ENCODE measurements at regions not wholly inside any gene's neighbourhood (a gene's known extent, or its start where the extent isn't known, plus 50 kb on each side); places are given as distances from the start of the nearest gene placed in this dataset.

DNA sequence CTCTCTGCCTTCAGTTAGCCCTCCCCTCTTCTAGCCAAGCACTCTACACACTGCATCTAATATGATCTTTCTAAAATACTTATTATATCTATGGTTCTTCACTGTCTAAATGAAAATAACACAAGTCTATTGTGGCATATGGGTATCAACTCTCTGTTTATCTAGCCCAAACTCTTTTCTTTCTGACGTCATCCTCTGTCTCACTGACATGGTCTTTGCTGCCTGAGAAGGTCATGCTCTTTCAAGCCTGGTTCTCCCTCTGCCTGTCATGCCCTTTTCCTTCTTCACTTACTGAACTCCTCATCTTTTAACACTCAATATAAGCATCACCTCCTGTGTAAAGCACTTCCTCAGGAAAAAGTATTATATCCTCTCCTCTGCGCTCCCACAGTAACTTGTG, 672.2 kb upstream of the CT83 start:
- Histone ChIP-seq H3K9ac (ENCODE audit: low read length) (no peak overlapping the region), H4K8ac (ENCODE audit: low read length) (no peak overlapping the region), H3K4ac (ENCODE audit: low read depth in 1 of 2, low read length in 2 of 2) (no peak overlapping the region), H3K27me3 (ENCODE audit: control insufficient read depth in 1 of 2, insufficient read depth in 1 of 2, low read length in 2 of 2) (no peaks in the 10 kb centered on the region), H3K9me3 (ENCODE audit: control insufficient read depth, low read length) (no peaks in the 10 kb centered on the region), H3K23ac (ENCODE audit: low read length in 2 of 2) (no peak overlapping the region), H3K4me3 (ENCODE audit: insufficient read depth in 1 of 2, low read depth in 1 of 2, low read length in 2 of 2) (no peak overlapping the region), H3K4me1 (ENCODE audit: control insufficient read depth, insufficient read depth, low read depth, low read length) (no peaks in the 10 kb centered on the region), H2AK5ac (ENCODE audit: low read length, severe bottlenecking) (no peak overlapping the region), H2BK120ac (ENCODE audit: low read depth, low read length) (no peak overlapping the region), H2AFZ (ENCODE audit: low read depth, low read length) (no peak overlapping the region), H2BK15ac (ENCODE audit: low read depth, poor library complexity, severe bottlenecking) (no peak overlapping the region), H3K79me1 (replicated peaks; ENCODE audit: low read length, poor library complexity, severe bottlenecking) (no peaks in the 10 kb centered on the region), H3K4me2 (ENCODE audit: low read length, poor library complexity, severe bottlenecking) (no peak overlapping the region), H3K27ac (ENCODE audit: low read length, poor library complexity, severe bottlenecking) (no peak overlapping the region), H2BK12ac (ENCODE audit: low read length in 2 of 2) (no peak overlapping the region), H3K36me3 (ENCODE audit: control insufficient read depth in 1 of 2, insufficient read depth in 2 of 2, low read depth in 1 of 2, low read length in 2 of 2) (no peaks in the 10 kb centered on the region), H3K14ac (ENCODE audit: low read length in 2 of 2) (no peak overlapping the region), H3K18ac (ENCODE audit: low read depth in 1 of 2, low read length in 2 of 2) (no peak overlapping the region), H4K91ac (ENCODE audit: low read length) (no peak overlapping the region), H2BK5ac (ENCODE audit: low read depth, low read length, poor library complexity, severe bottlenecking) (no peak overlapping the region)
- 34% methylated on average over 1 of the region's 2 CpGs for WGBS
- no peak for DNase-seq

DNA sequence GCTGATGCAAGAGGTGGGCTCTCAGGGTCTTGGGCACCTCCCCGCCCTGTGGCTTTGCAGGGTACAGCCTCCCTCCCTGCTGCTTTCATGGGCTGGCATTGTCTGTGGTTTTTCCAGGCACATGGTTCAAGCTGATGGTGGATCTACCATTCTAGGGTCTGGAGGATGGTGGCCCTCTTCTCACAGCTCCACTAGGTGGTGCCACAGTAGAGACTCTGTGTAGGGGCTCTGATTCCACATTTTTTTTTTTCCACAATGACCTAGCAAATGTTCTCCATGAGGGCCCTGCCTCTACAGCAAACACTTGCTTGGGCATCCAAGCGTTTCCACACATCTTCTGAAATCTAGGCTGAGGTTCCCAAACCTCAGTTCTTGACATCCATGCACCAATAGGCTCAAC, 657.9 kb upstream of the CT83 start:
- no peak overlapping the region for H2AK5ac ChIP-seq (ENCODE audit: low read length, severe bottlenecking)
- H3K4me1 ChIP-seq (ENCODE audit: control insufficient read depth, insufficient read depth, low read depth, low read length) = no peaks in the 10 kb centered on the region
- no peak overlapping the region for H2BK5ac ChIP-seq (ENCODE audit: low read depth, low read length, poor library complexity, severe bottlenecking)
- H3K4ac ChIP-seq (ENCODE audit: low read depth in 1 of 2, low read length in 2 of 2) = no peak overlapping the region
- H2AFZ ChIP-seq (ENCODE audit: low read depth, low read length) = no peak overlapping the region
- H3K4me3 ChIP-seq (ENCODE audit: insufficient read depth in 1 of 2, low read depth in 1 of 2, low read length in 2 of 2) = no peak overlapping the region
- WGBS = 60% methylated on average over 2 of the region's 2 CpGs
- no peak overlapping the region for H4K8ac ChIP-seq (ENCODE audit: low read length)
- H3K4me2 ChIP-seq (ENCODE audit: low read length, poor library complexity, severe bottlenecking) = no peak overlapping the region
- no peak overlapping the region for H3K27ac ChIP-seq (ENCODE audit: low read length, poor library complexity, severe bottlenecking)
- H3K9me3 ChIP-seq (ENCODE audit: control insufficient read depth, low read length) = no peaks in the 10 kb centered on the region
- H3K18ac ChIP-seq (ENCODE audit: low read depth in 1 of 2, low read length in 2 of 2) = no peak overlapping the region
- H3K36me3 ChIP-seq (ENCODE audit: control insufficient read depth in 1 of 2, insufficient read depth in 2 of 2, low read depth in 1 of 2, low read length in 2 of 2) = no peaks in the 10 kb centered on the region
- H4K91ac ChIP-seq (ENCODE audit: low read length) = no peak overlapping the region
- H2BK15ac ChIP-seq (ENCODE audit: low read depth, poor library complexity, severe bottlenecking) = no peak overlapping the region
- H3K79me1 ChIP-seq (replicated peaks; ENCODE audit: low read length, poor library complexity, severe bottlenecking) = no peaks in the 10 kb centered on the region
- no peaks in the 10 kb centered on the region for H3K27me3 ChIP-seq (ENCODE audit: control insufficient read depth in 1 of 2, insufficient read depth in 1 of 2, low read length in 2 of 2)
- H2BK12ac ChIP-seq (ENCODE audit: low read length in 2 of 2) = no peak overlapping the region
- H3K9ac ChIP-seq (ENCODE audit: low read length) = no peak overlapping the region
- no peak overlapping the region for H2BK120ac ChIP-seq (ENCODE audit: low read depth, low read length)
- H3K23ac ChIP-seq (ENCODE audit: low read length in 2 of 2) = no peak overlapping the region
- no peak for DNase-seq
- no peak overlapping the region for H3K14ac ChIP-seq (ENCODE audit: low read length in 2 of 2)

- Histone ChIP-seq H3K4me3 (ENCODE audit: insufficient read depth in 1 of 2, low read depth in 1 of 2, low read length in 2 of 2) (no peak overlapping the region), H3K79me1 (replicated peaks; ENCODE audit: low read length, poor library complexity, severe bottlenecking) (no peaks in the 10 kb centered on the region), H3K9me3 (ENCODE audit: control insufficient read depth, low read length) (peaks cover 40% of the 10 kb centered on the region), H3K27me3 (ENCODE audit: control insufficient read depth in 1 of 2, insufficient read depth in 1 of 2, low read length in 2 of 2) (no peaks in the 10 kb centered on the region), H3K36me3 (ENCODE audit: control insufficient read depth in 1 of 2, insufficient read depth in 2 of 2, low read depth in 1 of 2, low read length in 2 of 2) (no peaks in the 10 kb centered on the region), H3K4me1 (ENCODE audit: control insufficient read depth, insufficient read depth, low read depth, low read length) (no peaks in the 10 kb centered on the region), H3K4ac (ENCODE audit: low read depth in 1 of 2, low read length in 2 of 2) (no peak overlapping the region), H2BK15ac (ENCODE audit: low read depth, poor library complexity, severe bottlenecking) (no peak overlapping the region), H3K14ac (ENCODE audit: low read length in 2 of 2) (no peak overlapping the region), H2BK120ac (ENCODE audit: low read depth, low read length) (no peak overlapping the region), H2BK5ac (ENCODE audit: low read depth, low read length, poor library complexity, severe bottlenecking) (no peak overlapping the region), H4K91ac (ENCODE audit: low read length) (no peak overlapping the region), H3K23ac (ENCODE audit: low read length in 2 of 2) (no peak overlapping the region), H2BK12ac (ENCODE audit: low read length in 2 of 2) (no peak overlapping the region), H3K18ac (ENCODE audit: low read depth in 1 of 2, low read length in 2 of 2) (no peak overlapping the region), H2AK5ac (ENCODE audit: low read length, severe bottlenecking) (no peak overlapping the region), H2AFZ (ENCODE audit: low read depth, low read length) (no peak overlapping the region), H3K27ac (ENCODE audit: low read length, poor library complexity, severe bottlenecking) (no peak overlapping the region), H4K8ac (ENCODE audit: low read length) (no peak overlapping the region), H3K4me2 (ENCODE audit: low read length, poor library complexity, severe bottlenecking) (no peak overlapping the region), H3K9ac (ENCODE audit: low read length) (no peak overlapping the region)
- no peak for DNase-seq
Measured at GRCh38 chrX:117096528-117096927, 633.8 kb upstream of the CT83 start.

- Histone ChIP-seq H3K27me3 (ENCODE audit: control insufficient read depth in 1 of 2, insufficient read depth in 1 of 2, low read length in 2 of 2) (no peaks in the 10 kb centered on the region), H3K9ac (ENCODE audit: low read length) (no peak overlapping the region), H2AK5ac (ENCODE audit: low read length, severe bottlenecking) (no peak overlapping the region), H4K8ac (ENCODE audit: low read length) (no peak overlapping the region), H3K9me3 (ENCODE audit: control insufficient read depth, low read length) (peaks cover 40% of the 10 kb centered on the region), H3K4me3 (ENCODE audit: insufficient read depth in 1 of 2, low read depth in 1 of 2, low read length in 2 of 2) (no peak overlapping the region), H2BK5ac (ENCODE audit: low read depth, low read length, poor library complexity, severe bottlenecking) (no peak overlapping the region), H3K36me3 (ENCODE audit: control insufficient read depth in 1 of 2, insufficient read depth in 2 of 2, low read depth in 1 of 2, low read length in 2 of 2) (no peaks in the 10 kb centered on the region), H3K4me2 (ENCODE audit: low read length, poor library complexity, severe bottlenecking) (no peak overlapping the region), H2BK120ac (ENCODE audit: low read depth, low read length) (no peak overlapping the region), H2BK12ac (ENCODE audit: low read length in 2 of 2) (no peak overlapping the region), H3K79me1 (replicated peaks; ENCODE audit: low read length, poor library complexity, severe bottlenecking) (no peaks in the 10 kb centered on the region), H2BK15ac (ENCODE audit: low read depth, poor library complexity, severe bottlenecking) (no peak overlapping the region), H3K14ac (ENCODE audit: low read length in 2 of 2) (no peak overlapping the region), H3K27ac (ENCODE audit: low read length, poor library complexity, severe bottlenecking) (no peak overlapping the region), H3K4me1 (ENCODE audit: control insufficient read depth, insufficient read depth, low read depth, low read length) (no peaks in the 10 kb centered on the region), H3K18ac (ENCODE audit: low read depth in 1 of 2, low read length in 2 of 2) (no peak overlapping the region), H4K91ac (ENCODE audit: low read length) (no peak overlapping the region), H3K4ac (ENCODE audit: low read depth in 1 of 2, low read length in 2 of 2) (no peak overlapping the region), H2AFZ (ENCODE audit: low read depth, low read length) (no peak overlapping the region), H3K23ac (ENCODE audit: low read length in 2 of 2) (no peak overlapping the region)
- WGBS = no CpG with 5 or more reads among the region's 2 CpGs
- DNase-seq = no peak
Measured at GRCh38 chrX:117095393-117095792, 632.6 kb upstream of the CT83 start.

Measured in mesenchymal stem cell (in vitro differentiated cells and primary cell).